PC-3 (cell line): ENCODE measurements at regions not wholly inside any gene's neighbourhood (a gene's known extent, or its start where the extent isn't known, plus 50 kb on each side); places are given as distances from the start of the nearest gene placed in this dataset.

Source experiments
- ATAC-seq: fragments of 200-7000 bp; cut with Tn5 transposase; 2 replicates; pipeline ENCODE4 v1.9.1; 2020; ENCODE audit warnings: mild to moderate bottlenecking, moderate library complexity
- BruUV-seq: library from RNA; stranded (reverse); fragments of 400-500 nt; replicated peaks from 2 replicates; lab custom pipeline; 2021; lab: Mats Ljungman, UMichigan
- CTCF ChIA-PET: fragments of 300-600 bp; sonication (Branson Sonifier 250); formaldehyde crosslinking; loops from one replicate; lab custom pipeline; 2022; ENCODE audit warnings: antibody characterized with exemption; lab: Charles Lee
- POLR2A ChIA-PET: fragments of 300-600 bp; sonication (Branson Sonifier 250); formaldehyde crosslinking; loops from one replicate; lab custom pipeline; 2022; ENCODE audit warnings: antibody characterized with exemption; ENCODE audit not compliant: unreplicated experiment; lab: Charles Lee
- DNase-seq: peaks from one replicate; pipeline ENCODE4 v3.0.0-alpha.2; 2015
- H2AFZ ChIP-seq: fragments of 300-600 bp; sonication (generic); 2 replicates; pipeline ENCODE4 v1.6.0; 2016; ENCODE audit warnings: antibody characterized with exemption, low read length
- H3F3A ChIP-seq: fragments of 300-600 bp; sonication (generic); one replicate; pipeline ENCODE4 v1.6.0; 2017; ENCODE audit warnings: antibody characterized with exemption, low read length, control low read depth, mild to moderate bottlenecking; ENCODE audit not compliant: unreplicated experiment
- H3K27ac ChIP-seq: fragments of 300-600 bp; sonication (generic); 2 replicates; pipeline ENCODE4 v1.5.1; 2016; ENCODE audit warnings: mild to moderate bottlenecking, low read length
- H3K27me3 ChIP-seq: fragments of 300-600 bp; sonication (generic); 2 replicates; pipeline ENCODE4 v1.6.1; 2016; ENCODE audit warnings: low read length, mixed read lengths
- H3K36me3 ChIP-seq: fragments of 300-600 bp; sonication (generic); 2 replicates; pipeline ENCODE4 v1.6.1; 2016; ENCODE audit warnings: low read depth, mixed run types, low read length, mixed read lengths
- H3K4me1 ChIP-seq: fragments of 300-600 bp; sonication (generic); 2 replicates; pipeline ENCODE4 v1.5.1; 2016; ENCODE audit warnings: low read length; ENCODE audit not compliant: insufficient read depth
- H3K4me2 ChIP-seq: fragments of 300-600 bp; sonication (generic); 2 replicates; pipeline ENCODE4 v1.6.0; 2016; ENCODE audit warnings: low read length
- H3K4me3 ChIP-seq: fragments of 300-600 bp; sonication (generic); 2 replicates; pipeline ENCODE4 v1.5.1; 2016; ENCODE audit warnings: mild to moderate bottlenecking, low read length, mixed read lengths
- H3K79me2 ChIP-seq: fragments of 300-600 bp; sonication (generic); 2 replicates; pipeline ENCODE4 v1.6.1; 2017; ENCODE audit warnings: low read length, mixed read lengths
- H3K9ac ChIP-seq: fragments of 300-600 bp; sonication (generic); 2 replicates; pipeline ENCODE4 v1.6.0; 2016; ENCODE audit warnings: mild to moderate bottlenecking, low read length
- H3K9me2 ChIP-seq: fragments of 300-600 bp; sonication (generic); replicated peaks from 2 replicates; pipeline ENCODE4 v1.6.1; 2016; ENCODE audit warnings: mixed run types, low read length, mixed read lengths
- H3K9me3 ChIP-seq: fragments of 300-600 bp; sonication (generic); 2 replicates; pipeline ENCODE4 v1.6.1; 2016; ENCODE audit warnings: low read length, mixed read lengths
- H4K20me1 ChIP-seq: fragments of 300-600 bp; sonication (generic); 2 replicates; pipeline ENCODE4 v1.6.1; 2016; ENCODE audit warnings: low read length, mixed read lengths
- CTCF ChIP-seq: fragments of 300-600 bp; sonication (generic); conservative IDR thresholded peaks from 2 replicates; pipeline ENCODE4 v1.5.1; 2017; ENCODE audit warnings: antibody characterized with exemption, low read depth, mild to moderate bottlenecking, low read length
- EZH2 ChIP-seq: fragments of 300-600 bp; sonication (generic); IDR thresholded peaks from one replicate; pipeline ENCODE4 v1.6.1; 2017; ENCODE audit warnings: antibody characterized with exemption, mild to moderate bottlenecking, low read length; ENCODE audit not compliant: unreplicated experiment
- EZH2phosphoT487 ChIP-seq: fragments of 300-600 bp; sonication (generic); IDR thresholded peaks from 2 replicates; pipeline ENCODE4 v1.6.1; 2018; ENCODE audit warnings: mild to moderate bottlenecking, antibody characterized with exemption, low read length, borderline replicate concordance
- intact Hi-C: fragments of 100-400 bp; cut with micrococcal nuclease; formaldehyde crosslinking; loops from 2 replicates; pipeline ENCODE4 v1.9.0; 2023

GRCh38 chr3:36124118-36124796 lies 256.0 kb upstream of the STAC start:
- no peaks in the 10 kb centered on the region for H3K36me3 ChIP-seq
- no peaks in the 10 kb centered on the region for H3K9me3 ChIP-seq
- peaks cover 12% of the 10 kb centered on the region for H3K4me1 ChIP-seq
- H3K9me2 ChIP-seq, result no peaks in the 10 kb centered on the region
- no peak overlapping the region for H2AFZ ChIP-seq
- no TSS peak for BruUV-seq
- H3F3A ChIP-seq, result no peaks in the 10 kb centered on the region
- no peak overlapping the region for H3K9ac ChIP-seq
- TF ChIP-seq CTCF (peak; percentile 95), EZH2 (no peak)
- CTCF ChIA-PET, result interaction anchor here (0.6 to 1.1 kb wide), 5 partner anchors 159 to 743 kb away, joined by 3 to 12 read pairs (median 4); no protein-coding TSS in a partner anchor
- H3K4me3 ChIP-seq, result no peak overlapping the region
- H3K27ac ChIP-seq, result no peak overlapping the region
- H3K4me2 ChIP-seq, result peak overlapping the region; percentile 35; the same call in 1 of the 2 replicates
- ATAC-seq (peak; percentile 96), DNase-seq (peak; percentile 89)
- intact Hi-C loops, result loop anchor here (1.0 to 10.0 kb wide), 8 partner anchors 43 to 577 kb away; partner anchors contain the start of gene STAC
- no peaks in the 10 kb centered on the region for H4K20me1 ChIP-seq
- POLR2A ChIA-PET, result no interaction called here
- H3K79me2 ChIP-seq, result no peaks in the 10 kb centered on the region
- no peaks in the 10 kb centered on the region for H3K27me3 ChIP-seq

DNA sequence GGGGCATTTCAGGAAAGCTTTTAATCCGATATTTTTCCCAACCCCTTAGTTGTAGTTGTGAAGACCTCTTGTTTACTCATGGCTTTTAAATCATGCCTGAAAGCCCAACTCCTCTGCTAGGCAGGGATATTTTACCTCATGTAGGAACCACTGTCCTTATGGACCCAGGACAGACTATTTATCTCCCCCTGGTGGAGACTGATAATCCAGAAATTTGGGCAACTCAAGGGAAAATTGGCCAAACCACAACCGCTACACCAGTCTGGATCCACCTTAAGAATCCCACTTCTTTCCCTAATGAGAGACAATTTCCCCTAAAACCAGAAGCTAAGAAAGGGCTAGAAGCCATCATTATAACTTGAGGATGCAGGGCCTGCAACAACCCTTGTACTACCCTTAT lies 248.1 kb upstream of the STAC start:
- Histone ChIP-seq H3K27ac (no peak overlapping the region), H3K9ac (no peak overlapping the region), H3K4me1 (peaks cover 13% of the 10 kb centered on the region), H3K4me3 (no peak overlapping the region), H3K4me2 (no peak overlapping the region), H4K20me1 (no peaks in the 10 kb centered on the region), H3K9me2 (no peaks in the 10 kb centered on the region), H2AFZ (no peak overlapping the region), H3K36me3 (no peaks in the 10 kb centered on the region), H3K27me3 (no peaks in the 10 kb centered on the region), H3K9me3 (no peaks in the 10 kb centered on the region; the same call in 1 of the 2 replicates), H3K79me2 (no peaks in the 10 kb centered on the region), H3F3A (no peaks in the 10 kb centered on the region)
- no peak; the same call in 1 of the 2 replicates for ATAC-seq
- DNase-seq, result peak; percentile 6
- CTCF ChIA-PET, result no interaction called here
- no peak for TF ChIP-seq EZH2
- TF ChIP-seq CTCF, result peak; percentile 54
- intact Hi-C loops, result no loop called here
- BruUV-seq, result no TSS peak
- POLR2A ChIA-PET, result no interaction called here

DNA sequence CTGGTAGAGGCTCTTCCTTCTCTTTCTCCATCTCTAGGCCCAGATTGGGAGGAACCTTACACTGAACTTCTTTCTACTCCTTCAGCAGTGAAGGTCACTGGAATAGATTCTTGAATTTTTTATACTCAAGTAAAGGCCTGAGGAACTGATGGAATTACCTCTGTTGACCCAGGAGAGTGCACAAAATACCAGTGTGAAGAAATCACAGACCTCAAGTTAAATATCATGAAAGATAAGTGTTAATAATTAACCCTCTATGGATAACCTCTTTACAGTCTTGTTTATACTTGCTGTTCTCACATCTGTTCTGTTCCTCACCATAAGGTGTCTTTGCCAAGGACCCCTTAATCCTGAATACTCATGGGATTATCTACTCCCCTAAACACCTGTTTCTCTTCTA lies 244.4 kb upstream of the STAC start:
- Histone ChIP-seq H3K9me2 (no peaks in the 10 kb centered on the region), H3K4me3 (no peak overlapping the region), H3F3A (no peaks in the 10 kb centered on the region), H2AFZ (no peak overlapping the region), H3K79me2 (no peaks in the 10 kb centered on the region), H3K4me2 (no peak overlapping the region), H3K36me3 (no peaks in the 10 kb centered on the region), H3K9me3 (no peaks in the 10 kb centered on the region), H3K27ac (no peak overlapping the region), H3K27me3 (no peaks in the 10 kb centered on the region), H4K20me1 (no peaks in the 10 kb centered on the region), H3K9ac (no peak overlapping the region), H3K4me1 (no peaks in the 10 kb centered on the region)
- no TSS peak for BruUV-seq
- TF ChIP-seq EZH2, result no peak
- TF ChIP-seq EZH2phosphoT487, result no peak
- no peak for TF ChIP-seq CTCF
- ATAC-seq, result no peak
- CTCF ChIA-PET, result no interaction called here
- POLR2A ChIA-PET, result no interaction called here
- intact Hi-C loops, result no loop called here
- no peak for DNase-seq
